ENCODE measurements at regions not wholly inside any gene's neighbourhood (a gene's known extent, or its start where the extent isn't known, plus 50 kb on each side); places are given as distances from the start of the nearest gene placed in this dataset.

GRCh38 chr11:28858076-28858475 lies 749.9 kb downstream of the METTL15 start:
- Histone ChIP-seq H3K36me3 (ENCODE audit: control insufficient read depth, insufficient read depth, low read length) (no peaks in the 10 kb centered on the region), H3K4me3 (ENCODE audit: low read depth, low read length) (no peak overlapping the region), H3K27me3 (ENCODE audit: control insufficient read depth, insufficient read depth, low read length) (no peaks in the 10 kb centered on the region)
- no peak for TF ChIP-seq CTCF (IDR thresholded peaks at IDR 0.05; ENCODE audit: insufficient read depth, low read depth, low read length)
- ChIA-PET CTCF (interaction anchor here (1.2 kb wide), 1 partner anchor 9 kb away, joined by 3 read pairs; no protein-coding TSS in a partner anchor), POLR2A (no interaction called here)
- no peak for DNase-seq (ENCODE audit: low read depth)

GRCh38 chr11:28849053-28849452 lies 740.9 kb downstream of the METTL15 start:
- POLR2A ChIA-PET: no interaction called here
- CTCF ChIA-PET: interaction anchor here (1.1 kb wide), 1 partner anchor 8 kb away, joined by 3 read pairs; no protein-coding TSS in a partner anchor
- TF ChIP-seq CTCF (IDR thresholded peaks at IDR 0.05; ENCODE audit: insufficient read depth, low read depth, low read length): no peak
- Histone ChIP-seq H3K36me3 (ENCODE audit: control insufficient read depth, insufficient read depth, low read length) (no peaks in the 10 kb centered on the region), H3K27me3 (ENCODE audit: control insufficient read depth, insufficient read depth, low read length) (no peaks in the 10 kb centered on the region), H3K4me3 (ENCODE audit: low read depth, low read length) (no peak overlapping the region)
- DNase-seq (ENCODE audit: low read depth): no peak

- no peak overlapping the region for H3K4me3 ChIP-seq (ENCODE audit: low read depth, low read length)
- no peaks in the 10 kb centered on the region for H3K27me3 ChIP-seq (ENCODE audit: control insufficient read depth, insufficient read depth, low read length)
- no peak for TF ChIP-seq CTCF (IDR thresholded peaks at IDR 0.05; ENCODE audit: insufficient read depth, low read depth, low read length)
- no peaks in the 10 kb centered on the region for H3K36me3 ChIP-seq (ENCODE audit: control insufficient read depth, insufficient read depth, low read length)
- ChIA-PET CTCF (interaction anchor here (0.6 kb wide), 1 partner anchor 9 kb away, joined by 3 read pairs; no protein-coding TSS in a partner anchor), POLR2A (no interaction called here)
- no peak for DNase-seq (ENCODE audit: low read depth)
These were observed 734.5 kb downstream of the METTL15 start for GRCh38 chr11:28842716-28843115.

- Histone ChIP-seq H3K36me3 (ENCODE audit: control insufficient read depth, insufficient read depth, low read length) (no peaks in the 10 kb centered on the region), H3K4me3 (ENCODE audit: low read depth, low read length) (no peak overlapping the region), H3K27me3 (ENCODE audit: control insufficient read depth, insufficient read depth, low read length) (no peaks in the 10 kb centered on the region)
- ChIA-PET CTCF (interaction anchor here (1.1 kb wide), 1 partner anchor 496 kb away, joined by 3 read pairs; no protein-coding TSS in a partner anchor), POLR2A (no interaction called here)
- DNase-seq (ENCODE audit: low read depth): peak; percentile 47
- TF ChIP-seq CTCF (IDR thresholded peaks at IDR 0.05; ENCODE audit: insufficient read depth, low read depth, low read length): no peak
These were observed 730.6 kb downstream of the METTL15 start for GRCh38 chr11:28838741-28839140.

- ChIA-PET POLR2A (no interaction called here), CTCF (no interaction called here)
These were observed 729.4 kb downstream of the METTL15 start for GRCh38 chr11:28837599-28837998.

More at GRCh38 chr11:28837599-28837998, 729.4 kb downstream of the METTL15 start:
- Histone ChIP-seq H3K4me3 (ENCODE audit: low read depth, low read length) (no peak overlapping the region), H3K36me3 (ENCODE audit: control insufficient read depth, insufficient read depth, low read length) (no peaks in the 10 kb centered on the region), H3K27me3 (ENCODE audit: control insufficient read depth, insufficient read depth, low read length) (no peaks in the 10 kb centered on the region)
- DNase-seq (ENCODE audit: low read depth): no peak
- no peak for TF ChIP-seq CTCF (IDR thresholded peaks at IDR 0.05; ENCODE audit: insufficient read depth, low read depth, low read length)
